SK-N-SH treated with all-trans-retinoic acid at 6 μM for 48 hours (cell line): ENCODE measurements at regions not wholly inside any gene's neighbourhood (a gene's known extent, or its start where the extent isn't known, plus 50 kb on each side); places are given as distances from the start of the nearest gene placed in this dataset.

Experiments used
- ATAC-seq: fragments of 200-7000 bp; cut with Tn5 transposase; 3 replicates; pipeline ENCODE4 v1.9.1; 2020; ENCODE audit warnings: mild to moderate bottlenecking, moderate library complexity
- ARNTL ChIP-seq: fragments of 450-650 bp; formaldehyde crosslinking; IDR thresholded peaks from 2 replicates; pipeline ENCODE4 v1.5.0; 2020; ENCODE audit warnings: low read depth, mild to moderate bottlenecking, moderate library complexity, borderline replicate concordance
- BACH2 ChIP-seq: fragments of 250-450 bp; sonication (Bioruptor Pico); IDR thresholded peaks from 2 replicates; pipeline ENCODE4 v1.9.0; 2021; ENCODE audit warnings: mild to moderate bottlenecking, borderline replicate concordance
- CSDC2 ChIP-seq: fragments of 250-450 bp; sonication (Bioruptor Pico); IDR thresholded peaks from 2 replicates; pipeline ENCODE4 v1.5.0; 2020; ENCODE audit warnings: mild to moderate bottlenecking, moderate library complexity
- ESRRG ChIP-seq: fragments of 250-450 bp; sonication (Bioruptor Pico); IDR thresholded peaks from 2 replicates; pipeline ENCODE4 v1.6.1; 2021; ENCODE audit warnings: mild to moderate bottlenecking
- GLIS3 ChIP-seq: fragments of 250-450 bp; sonication (Bioruptor Pico); IDR thresholded peaks from 2 replicates; pipeline ENCODE4 v1.5.0; 2020; ENCODE audit warnings: mild to moderate bottlenecking, moderate library complexity
- ISL1 ChIP-seq: fragments of 250-450 bp; sonication (Bioruptor Pico); IDR thresholded peaks from 2 replicates; pipeline ENCODE4 v2.1.2; 2022; ENCODE audit warnings: mild to moderate bottlenecking, moderate library complexity
- OSR1 ChIP-seq: fragments of 250-450 bp; sonication (Bioruptor Pico); IDR thresholded peaks from 2 replicates; pipeline ENCODE4 v1.8.0; 2022; ENCODE audit warnings: moderate library complexity, mild to moderate bottlenecking, inconsistent platforms
- PPARA ChIP-seq: fragments of 250-450 bp; sonication (Bioruptor Pico); IDR thresholded peaks from 2 replicates; pipeline ENCODE4 v1.5.0; 2020; ENCODE audit warnings: mild to moderate bottlenecking, borderline replicate concordance
- RARB ChIP-seq: fragments of 250-450 bp; sonication (Bioruptor Pico); IDR thresholded peaks from 2 replicates; pipeline ENCODE4 v1.8.0; 2021; ENCODE audit warnings: mild to moderate bottlenecking, moderate library complexity
- SNAI2 ChIP-seq: fragments of 250-450 bp; sonication (Bioruptor Pico); IDR thresholded peaks from 2 replicates; pipeline ENCODE4 v1.5.0; 2020; ENCODE audit warnings: mild to moderate bottlenecking, moderate library complexity
- TCF4 ChIP-seq: fragments of 250-450 bp; sonication (Bioruptor Pico); IDR thresholded peaks from 2 replicates; pipeline ENCODE4 v1.8.0; 2021; ENCODE audit warnings: mild to moderate bottlenecking, moderate library complexity, borderline replicate concordance
- TOX ChIP-seq: fragments of 250-450 bp; sonication (Bioruptor Pico); IDR thresholded peaks from 2 replicates; pipeline ENCODE4 v1.8.0; 2021; ENCODE audit warnings: mild to moderate bottlenecking, moderate library complexity, borderline replicate concordance
- ZC3H10 ChIP-seq: fragments of 250-450 bp; sonication (Bioruptor Pico); IDR thresholded peaks from 2 replicates; pipeline ENCODE4 v1.5.1; 2021; ENCODE audit warnings: mild to moderate bottlenecking, moderate library complexity
- ZFP30 ChIP-seq: fragments of 450-650 bp; formaldehyde crosslinking; IDR thresholded peaks from 2 replicates; pipeline ENCODE4 v1.5.0; 2022; ENCODE audit warnings: mild to moderate bottlenecking, moderate library complexity
- ZNF565 ChIP-seq: fragments of 450-650 bp; formaldehyde crosslinking; conservative IDR thresholded peaks from 2 replicates; pipeline ENCODE4 v1.5.0; 2020; ENCODE audit warnings: low read depth, mild to moderate bottlenecking, moderate library complexity
- ZNF70 ChIP-seq: fragments of 450-650 bp; formaldehyde crosslinking; IDR thresholded peaks from 2 replicates; pipeline ENCODE4 v1.5.0; 2020; ENCODE audit warnings: mild to moderate bottlenecking, moderate library complexity
- TF ChIP-seq, protein P1 (sequence below): fragments of 250-450 bp; sonication (Bioruptor Pico); IDR thresholded peaks from 2 replicates; pipeline ENCODE4 v1.5.1; 2021; ENCODE audit warnings: mild to moderate bottlenecking, moderate library complexity
- TF ChIP-seq, protein P2 (sequence below): fragments of 250-450 bp; sonication (Bioruptor Pico); IDR thresholded peaks from 2 replicates; pipeline ENCODE4 v1.5.0; 2020; ENCODE audit warnings: mild to moderate bottlenecking, moderate library complexity
- TF ChIP-seq, protein P3 (sequence below): fragments of 250-450 bp; sonication (Bioruptor Pico); IDR thresholded peaks from 2 replicates; pipeline ENCODE4 v1.5.1; 2020; ENCODE audit warnings: low read depth, mild to moderate bottlenecking, moderate library complexity
- TF ChIP-seq, protein P4 (sequence below): fragments of 250-450 bp; sonication (Bioruptor Pico); IDR thresholded peaks from 2 replicates; pipeline ENCODE4 v1.8.0; 2021; ENCODE audit warnings: low read depth, mild to moderate bottlenecking, moderate library complexity, borderline replicate concordance

DNA sequence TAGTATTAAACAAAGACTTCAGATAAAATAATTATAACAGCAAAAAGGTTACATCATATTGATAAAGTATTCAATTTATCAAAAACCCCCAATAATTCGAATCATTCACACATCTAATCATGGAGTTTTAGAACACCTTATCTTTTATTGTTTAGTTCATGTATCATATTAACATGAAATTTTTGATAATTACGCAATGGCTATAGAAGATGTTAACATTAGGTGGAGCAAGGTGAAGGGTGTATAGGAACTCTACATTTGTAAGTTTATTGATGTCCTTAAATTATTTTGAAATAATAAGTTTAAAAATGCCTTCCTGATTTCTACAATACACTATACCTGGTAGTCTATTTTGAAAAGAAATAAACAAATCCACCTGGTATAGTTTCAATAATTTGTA, 696.5 kb upstream of the BCHE start:
- ATAC-seq, result no peak
- no peak for TF ChIP-seq BACH2 (CRISPR knock-in tag)
- TF ChIP-seq ZFP30 (CRISPR knock-in tag), result no peak
- TF ChIP-seq, protein P1, sequence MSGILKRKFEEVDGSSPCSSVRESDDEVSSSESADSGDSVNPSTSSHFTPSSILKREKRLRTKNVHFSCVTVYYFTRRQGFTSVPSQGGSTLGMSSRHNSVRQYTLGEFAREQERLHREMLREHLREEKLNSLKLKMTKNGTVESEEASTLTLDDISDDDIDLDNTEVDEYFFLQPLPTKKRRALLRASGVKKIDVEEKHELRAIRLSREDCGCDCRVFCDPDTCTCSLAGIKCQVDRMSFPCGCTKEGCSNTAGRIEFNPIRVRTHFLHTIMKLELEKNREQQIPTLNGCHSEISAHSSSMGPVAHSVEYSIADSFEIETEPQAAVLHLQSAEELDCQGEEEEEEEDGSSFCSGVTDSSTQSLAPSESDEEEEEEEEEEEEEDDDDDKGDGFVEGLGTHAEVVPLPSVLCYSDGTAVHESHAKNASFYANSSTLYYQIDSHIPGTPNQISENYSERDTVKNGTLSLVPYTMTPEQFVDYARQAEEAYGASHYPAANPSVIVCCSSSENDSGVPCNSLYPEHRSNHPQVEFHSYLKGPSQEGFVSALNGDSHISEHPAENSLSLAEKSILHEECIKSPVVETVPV (CRISPR knock-in tag), result no peak
- no peak for TF ChIP-seq ARNTL (CRISPR knock-in tag)
- no peak for TF ChIP-seq OSR1 (CRISPR knock-in tag)
- no peak for TF ChIP-seq ISL1
- TF ChIP-seq, protein P2, sequence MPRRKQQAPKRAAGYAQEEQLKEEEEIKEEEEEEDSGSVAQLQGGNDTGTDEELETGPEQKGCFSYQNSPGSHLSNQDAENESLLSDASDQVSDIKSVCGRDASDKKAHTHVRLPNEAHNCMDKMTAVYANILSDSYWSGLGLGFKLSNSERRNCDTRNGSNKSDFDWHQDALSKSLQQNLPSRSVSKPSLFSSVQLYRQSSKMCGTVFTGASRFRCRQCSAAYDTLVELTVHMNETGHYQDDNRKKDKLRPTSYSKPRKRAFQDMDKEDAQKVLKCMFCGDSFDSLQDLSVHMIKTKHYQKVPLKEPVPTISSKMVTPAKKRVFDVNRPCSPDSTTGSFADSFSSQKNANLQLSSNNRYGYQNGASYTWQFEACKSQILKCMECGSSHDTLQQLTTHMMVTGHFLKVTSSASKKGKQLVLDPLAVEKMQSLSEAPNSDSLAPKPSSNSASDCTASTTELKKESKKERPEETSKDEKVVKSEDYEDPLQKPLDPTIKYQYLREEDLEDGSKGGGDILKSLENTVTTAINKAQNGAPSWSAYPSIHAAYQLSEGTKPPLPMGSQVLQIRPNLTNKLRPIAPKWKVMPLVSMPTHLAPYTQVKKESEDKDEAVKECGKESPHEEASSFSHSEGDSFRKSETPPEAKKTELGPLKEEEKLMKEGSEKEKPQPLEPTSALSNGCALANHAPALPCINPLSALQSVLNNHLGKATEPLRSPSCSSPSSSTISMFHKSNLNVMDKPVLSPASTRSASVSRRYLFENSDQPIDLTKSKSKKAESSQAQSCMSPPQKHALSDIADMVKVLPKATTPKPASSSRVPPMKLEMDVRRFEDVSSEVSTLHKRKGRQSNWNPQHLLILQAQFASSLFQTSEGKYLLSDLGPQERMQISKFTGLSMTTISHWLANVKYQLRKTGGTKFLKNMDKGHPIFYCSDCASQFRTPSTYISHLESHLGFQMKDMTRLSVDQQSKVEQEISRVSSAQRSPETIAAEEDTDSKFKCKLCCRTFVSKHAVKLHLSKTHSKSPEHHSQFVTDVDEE (CRISPR knock-in tag), result no peak
- TF ChIP-seq ZNF565 (CRISPR knock-in tag), result no peak
- no peak for TF ChIP-seq TOX (CRISPR knock-in tag)
- TF ChIP-seq PPARA, result no peak
- no peak for TF ChIP-seq ESRRG
- no peak for TF ChIP-seq ZNF70 (CRISPR knock-in tag)
- TF ChIP-seq SNAI2 (CRISPR knock-in tag), result no peak

DNA sequence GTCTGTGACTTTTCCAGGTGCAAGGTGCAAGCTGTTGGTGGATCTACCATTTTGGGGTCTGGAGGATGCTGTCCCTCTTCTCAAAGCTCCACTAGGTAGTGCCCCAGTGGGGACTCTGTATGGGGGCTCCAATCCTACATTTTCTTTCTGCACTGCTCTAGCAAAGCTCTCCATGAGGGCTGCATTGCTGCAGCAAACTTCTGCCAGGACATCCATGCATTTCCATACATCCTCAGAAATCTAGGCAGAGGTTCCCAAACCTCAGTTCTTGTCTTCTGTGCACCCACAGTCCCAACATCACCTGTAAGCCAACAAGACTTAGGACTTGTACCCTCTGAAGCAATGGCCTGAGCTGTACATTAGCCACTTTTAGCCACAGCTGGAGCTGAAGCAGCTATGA, 694.5 kb upstream of the BCHE start:
- ATAC-seq, result no peak
- TF ChIP-seq ISL1 (no peak), ZC3H10 (CRISPR knock-in tag) (no peak), ZNF70 (CRISPR knock-in tag) (no peak), OSR1 (CRISPR knock-in tag) (no peak), CSDC2 (CRISPR knock-in tag) (no peak), ZNF565 (CRISPR knock-in tag) (no peak), TCF4 (CRISPR knock-in tag) (no peak), GLIS3 (CRISPR knock-in tag) (no peak), SNAI2 (CRISPR knock-in tag) (no peak), RARB (CRISPR knock-in tag) (no peak)
- TF ChIP-seq, protein P3, sequence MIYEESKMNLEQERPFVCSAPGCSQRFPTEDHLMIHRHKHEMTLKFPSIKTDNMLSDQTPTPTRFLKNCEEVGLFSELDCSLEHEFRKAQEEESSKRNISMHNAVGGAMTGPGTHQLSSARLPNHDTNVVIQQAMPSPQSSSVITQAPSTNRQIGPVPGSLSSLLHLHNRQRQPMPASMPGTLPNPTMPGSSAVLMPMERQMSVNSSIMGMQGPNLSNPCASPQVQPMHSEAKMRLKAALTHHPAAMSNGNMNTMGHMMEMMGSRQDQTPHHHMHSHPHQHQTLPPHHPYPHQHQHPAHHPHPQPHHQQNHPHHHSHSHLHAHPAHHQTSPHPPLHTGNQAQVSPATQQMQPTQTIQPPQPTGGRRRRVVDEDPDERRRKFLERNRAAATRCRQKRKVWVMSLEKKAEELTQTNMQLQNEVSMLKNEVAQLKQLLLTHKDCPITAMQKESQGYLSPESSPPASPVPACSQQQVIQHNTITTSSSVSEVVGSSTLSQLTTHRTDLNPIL, result no peak
- TF ChIP-seq, protein P1 (CRISPR knock-in tag), result no peak
- TF ChIP-seq, protein P2 (CRISPR knock-in tag), result no peak
- TF ChIP-seq, protein P4, sequence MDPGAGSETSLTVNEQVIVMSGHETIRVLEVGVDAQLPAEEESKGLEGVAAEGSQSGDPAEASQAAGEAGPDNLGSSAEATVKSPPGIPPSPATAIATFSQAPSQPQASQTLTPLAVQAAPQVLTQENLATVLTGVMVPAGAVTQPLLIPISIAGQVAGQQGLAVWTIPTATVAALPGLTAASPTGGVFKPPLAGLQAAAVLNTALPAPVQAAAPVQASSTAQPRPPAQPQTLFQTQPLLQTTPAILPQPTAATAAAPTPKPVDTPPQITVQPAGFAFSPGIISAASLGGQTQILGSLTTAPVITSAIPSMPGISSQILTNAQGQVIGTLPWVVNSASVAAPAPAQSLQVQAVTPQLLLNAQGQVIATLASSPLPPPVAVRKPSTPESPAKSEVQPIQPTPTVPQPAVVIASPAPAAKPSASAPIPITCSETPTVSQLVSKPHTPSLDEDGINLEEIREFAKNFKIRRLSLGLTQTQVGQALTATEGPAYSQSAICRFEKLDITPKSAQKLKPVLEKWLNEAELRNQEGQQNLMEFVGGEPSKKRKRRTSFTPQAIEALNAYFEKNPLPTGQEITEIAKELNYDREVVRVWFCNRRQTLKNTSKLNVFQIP, result no peak
